ENCODE measurements at regions not wholly inside any gene's neighbourhood (a gene's known extent, or its start where the extent isn't known, plus 50 kb on each side); places are given as distances from the start of the nearest gene placed in this dataset.

DNA sequence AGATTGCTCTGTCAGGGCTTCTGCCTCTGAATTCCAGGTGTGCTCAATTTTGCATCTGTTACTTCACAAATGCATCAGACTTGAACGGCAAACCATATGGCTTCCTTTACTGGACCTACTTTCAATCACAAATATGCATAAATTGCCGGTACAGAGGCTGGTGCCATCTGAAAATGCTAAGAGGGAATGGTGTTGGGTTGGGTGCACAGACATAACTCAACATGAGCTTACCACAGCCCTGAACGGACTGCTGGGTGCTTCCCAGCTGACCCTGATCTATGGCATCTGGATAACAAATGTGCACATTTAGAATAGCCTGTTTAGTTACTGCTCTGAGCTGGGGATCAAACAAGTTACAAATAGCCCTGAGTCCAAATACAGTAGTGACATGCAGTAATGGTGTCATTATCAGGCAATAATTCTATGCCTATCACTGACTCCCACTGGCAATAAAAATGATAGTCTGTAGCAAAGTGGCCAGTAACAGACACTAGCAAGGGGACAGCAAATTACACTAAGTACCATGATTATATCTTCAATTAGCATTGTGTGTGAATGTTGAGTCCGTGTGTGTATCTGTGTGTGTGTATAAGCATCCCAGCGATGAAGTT lies 927.3 kb downstream of the DIAPH3 start:
- DNase-seq, result no peak
- peaks cover 6% of the 10 kb centered on the region for H3K4me1 ChIP-seq
- H3K9me3 ChIP-seq, result no peaks in the 10 kb centered on the region; the same call in 1 of the 2 replicates
- no peak overlapping the region for H3K4me3 ChIP-seq (ENCODE audit: low read depth, low read length)
- TF ChIP-seq, protein P1, sequence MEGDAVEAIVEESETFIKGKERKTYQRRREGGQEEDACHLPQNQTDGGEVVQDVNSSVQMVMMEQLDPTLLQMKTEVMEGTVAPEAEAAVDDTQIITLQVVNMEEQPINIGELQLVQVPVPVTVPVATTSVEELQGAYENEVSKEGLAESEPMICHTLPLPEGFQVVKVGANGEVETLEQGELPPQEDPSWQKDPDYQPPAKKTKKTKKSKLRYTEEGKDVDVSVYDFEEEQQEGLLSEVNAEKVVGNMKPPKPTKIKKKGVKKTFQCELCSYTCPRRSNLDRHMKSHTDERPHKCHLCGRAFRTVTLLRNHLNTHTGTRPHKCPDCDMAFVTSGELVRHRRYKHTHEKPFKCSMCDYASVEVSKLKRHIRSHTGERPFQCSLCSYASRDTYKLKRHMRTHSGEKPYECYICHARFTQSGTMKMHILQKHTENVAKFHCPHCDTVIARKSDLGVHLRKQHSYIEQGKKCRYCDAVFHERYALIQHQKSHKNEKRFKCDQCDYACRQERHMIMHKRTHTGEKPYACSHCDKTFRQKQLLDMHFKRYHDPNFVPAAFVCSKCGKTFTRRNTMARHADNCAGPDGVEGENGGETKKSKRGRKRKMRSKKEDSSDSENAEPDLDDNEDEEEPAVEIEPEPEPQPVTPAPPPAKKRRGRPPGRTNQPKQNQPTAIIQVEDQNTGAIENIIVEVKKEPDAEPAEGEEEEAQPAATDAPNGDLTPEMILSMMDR (IDR thresholded peaks at IDR 0.05; ENCODE audit: low read depth, low read length), result no peak
- H3K36me3 ChIP-seq, result no peaks in the 10 kb centered on the region
- H3K27me3 ChIP-seq, result no peaks in the 10 kb centered on the region

DNA sequence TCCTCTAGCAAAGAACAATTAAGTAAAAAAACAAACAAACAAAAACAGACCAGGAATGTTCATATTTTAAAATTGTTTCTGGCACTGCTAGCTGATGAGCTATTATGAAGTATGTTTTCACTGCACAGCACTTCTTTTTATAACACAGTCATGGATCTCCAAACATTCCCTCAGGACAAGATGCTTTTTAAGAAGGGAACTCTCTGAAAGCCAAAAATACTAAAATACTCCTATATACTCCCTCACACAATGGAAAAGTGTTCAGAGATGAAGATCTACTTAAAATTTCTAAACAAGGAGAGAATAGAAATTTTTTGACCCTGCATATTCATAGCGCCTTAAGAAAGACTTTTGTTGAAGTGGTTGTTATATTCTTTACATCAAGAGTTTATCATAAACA lies 926.8 kb downstream of the DIAPH3 start:
- TF ChIP-seq, protein P1 (IDR thresholded peaks at IDR 0.05; ENCODE audit: low read depth, low read length), result no peak
- no peaks in the 10 kb centered on the region for H3K36me3 ChIP-seq
- DNase-seq, result no peak

DNA sequence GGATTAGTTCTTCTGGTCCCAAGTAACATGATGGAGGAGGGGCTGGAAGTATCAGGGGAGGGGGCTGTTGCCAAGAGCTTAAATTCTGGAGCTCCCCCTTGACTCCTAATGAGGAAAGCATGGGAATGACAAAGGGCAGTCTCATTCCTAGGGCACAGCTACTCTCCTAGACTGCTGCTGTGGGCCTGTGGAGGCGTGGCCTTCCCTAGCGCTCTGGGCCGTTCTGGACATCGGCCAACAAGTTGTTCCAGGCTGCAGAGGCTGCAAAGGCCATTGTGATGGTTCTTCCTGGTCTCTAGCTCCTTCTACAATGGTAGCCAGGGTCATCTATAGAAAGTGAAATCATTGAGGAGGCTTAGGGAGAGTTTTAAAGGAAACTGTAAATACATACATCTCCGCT lies 916.6 kb downstream of the DIAPH3 start:
- Histone ChIP-seq H3K4me1 (peaks cover 20% of the 10 kb centered on the region), H3K4me3 (ENCODE audit: low read depth, low read length) (no peak overlapping the region), H3K36me3 (no peaks in the 10 kb centered on the region), H3K9me3 (no peaks in the 10 kb centered on the region), H3K27me3 (no peaks in the 10 kb centered on the region)
- TF ChIP-seq, protein P1 (IDR thresholded peaks at IDR 0.05; ENCODE audit: low read depth, low read length), result no peak
- peak; percentile 88 for DNase-seq

More for the DNA sequence above, 926.8 kb downstream of the DIAPH3 start:
- Histone ChIP-seq H3K27me3 (no peaks in the 10 kb centered on the region), H3K9me3 (no peaks in the 10 kb centered on the region; the same call in 1 of the 2 replicates), H3K4me3 (ENCODE audit: low read depth, low read length) (no peak overlapping the region), H3K4me1 (peaks cover 6% of the 10 kb centered on the region)

DNA sequence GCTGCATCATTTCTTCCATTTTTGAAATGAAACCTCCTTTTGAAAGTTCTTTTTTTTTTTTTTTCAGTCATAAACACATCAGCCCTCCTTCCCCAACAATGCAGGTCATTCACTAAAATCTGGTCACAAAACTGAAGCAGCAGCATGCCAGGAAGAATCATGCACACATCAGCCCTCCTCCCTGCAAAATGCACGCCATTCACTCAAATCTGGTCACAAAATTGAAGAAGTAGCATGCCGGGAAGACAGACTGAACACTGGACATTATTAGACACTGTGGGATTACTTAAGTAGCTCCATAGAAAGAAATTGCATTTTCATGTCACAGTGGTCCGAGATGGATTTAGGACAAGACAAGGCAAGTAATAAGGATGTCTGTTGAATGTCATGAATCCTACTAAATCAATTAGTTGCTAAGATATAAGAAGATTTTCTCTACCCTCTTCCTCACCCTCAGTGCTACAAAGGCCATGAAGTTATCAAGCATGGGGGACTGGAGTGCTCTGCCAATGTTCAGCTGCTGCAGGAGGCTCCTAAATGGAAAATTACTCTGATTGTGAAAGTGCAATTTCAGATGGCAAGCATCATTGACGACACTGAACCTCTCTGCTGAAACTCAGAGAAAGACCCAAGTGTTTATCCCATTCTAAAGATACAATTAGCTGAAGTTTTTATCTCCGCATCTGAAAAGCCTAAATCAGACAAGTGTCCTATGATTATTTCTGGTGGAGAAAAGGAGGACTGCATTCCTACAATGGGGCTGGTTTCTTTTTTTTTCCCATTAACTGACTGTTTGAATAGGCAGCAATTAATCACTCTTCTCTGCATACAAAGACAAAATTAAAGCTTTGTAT lies 913.2 kb downstream of the DIAPH3 start:
- peak; percentile 44 for DNase-seq
- peak overlapping the region; percentile 12; the same call in 1 of the 2 replicates for H3K4me3 ChIP-seq (ENCODE audit: low read depth, low read length)
- no peaks in the 10 kb centered on the region for H3K9me3 ChIP-seq
- peaks cover 23% of the 10 kb centered on the region for H3K4me1 ChIP-seq
- no peaks in the 10 kb centered on the region for H3K27me3 ChIP-seq
- H3K36me3 ChIP-seq, result no peaks in the 10 kb centered on the region
- TF ChIP-seq, protein P1 (IDR thresholded peaks at IDR 0.05; ENCODE audit: low read depth, low read length), result no peak

DNA sequence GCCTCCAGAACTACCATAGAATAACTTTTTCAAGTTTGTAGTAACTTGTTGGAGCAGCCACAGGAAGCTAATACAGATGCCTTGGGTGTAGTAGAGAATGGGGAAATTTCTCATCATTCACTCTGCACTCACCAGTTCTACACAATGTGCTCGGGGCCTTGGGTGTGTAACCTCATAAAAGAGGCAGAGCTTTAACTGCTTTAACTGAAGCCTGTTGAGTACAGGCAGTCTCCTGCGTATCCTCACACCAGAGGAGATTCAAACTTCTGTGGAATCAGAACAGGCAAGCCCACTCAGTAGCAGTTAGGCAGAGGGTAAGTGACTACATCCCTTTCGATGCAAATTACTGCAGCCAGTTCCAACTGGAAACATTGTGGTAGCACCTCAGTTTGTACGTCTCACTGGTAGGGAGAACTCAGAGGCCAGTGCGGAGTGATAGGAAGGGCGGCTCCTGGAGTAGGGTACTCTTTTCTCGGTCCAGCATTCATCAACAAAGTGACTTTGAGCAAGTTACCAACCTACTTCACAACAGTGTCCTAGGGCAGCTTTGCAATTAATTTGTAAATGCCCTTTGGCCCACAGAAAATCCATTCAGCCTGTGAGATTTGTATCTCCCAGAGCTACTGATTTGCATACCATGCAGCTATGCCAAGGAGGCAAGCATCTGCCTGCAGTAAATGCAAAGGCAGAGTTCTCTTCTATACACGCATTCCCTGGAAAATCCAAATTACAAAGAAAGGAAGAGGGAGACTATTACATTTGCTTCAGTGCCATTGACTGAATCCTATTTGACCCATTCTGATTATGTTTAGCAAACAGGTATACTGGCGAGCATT lies 904.3 kb downstream of the DIAPH3 start:
- H3K4me1 ChIP-seq, result peaks cover 42% of the 10 kb centered on the region
- H3K27me3 ChIP-seq, result no peaks in the 10 kb centered on the region
- DNase-seq, result no peak
- no peak overlapping the region for H3K4me3 ChIP-seq (ENCODE audit: low read depth, low read length)
- no peaks in the 10 kb centered on the region for H3K36me3 ChIP-seq
- no peaks in the 10 kb centered on the region for H3K9me3 ChIP-seq
- TF ChIP-seq, protein P1 (IDR thresholded peaks at IDR 0.05; ENCODE audit: low read depth, low read length), result no peak

All from BE2C (cell line).